ENCODE measurements at regions not wholly inside any gene's neighbourhood (a gene's known extent, or its start where the extent isn't known, plus 50 kb on each side); places are given as distances from the start of the nearest gene placed in this dataset.

DNA sequence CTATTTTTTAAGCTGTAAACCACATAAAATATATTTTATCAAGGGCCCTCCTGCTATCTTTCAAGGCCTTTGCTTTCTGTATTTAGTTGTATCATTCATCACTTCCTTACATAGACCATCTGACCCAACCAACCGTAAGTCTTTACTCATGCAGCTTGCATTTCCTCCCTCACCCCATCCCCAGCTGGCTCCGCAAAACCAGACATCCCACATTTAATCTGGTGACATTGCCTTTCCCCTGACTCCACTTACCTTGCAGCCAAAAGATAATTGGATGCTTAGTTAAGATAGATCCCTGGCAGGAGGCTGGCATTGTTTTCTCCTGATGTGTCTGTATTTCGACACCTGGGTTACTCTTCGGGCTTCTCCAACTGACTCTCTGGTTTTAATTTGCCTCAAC is 183.7 kb upstream of the LDB2 start:
- TF ChIP-seq, protein P1, sequence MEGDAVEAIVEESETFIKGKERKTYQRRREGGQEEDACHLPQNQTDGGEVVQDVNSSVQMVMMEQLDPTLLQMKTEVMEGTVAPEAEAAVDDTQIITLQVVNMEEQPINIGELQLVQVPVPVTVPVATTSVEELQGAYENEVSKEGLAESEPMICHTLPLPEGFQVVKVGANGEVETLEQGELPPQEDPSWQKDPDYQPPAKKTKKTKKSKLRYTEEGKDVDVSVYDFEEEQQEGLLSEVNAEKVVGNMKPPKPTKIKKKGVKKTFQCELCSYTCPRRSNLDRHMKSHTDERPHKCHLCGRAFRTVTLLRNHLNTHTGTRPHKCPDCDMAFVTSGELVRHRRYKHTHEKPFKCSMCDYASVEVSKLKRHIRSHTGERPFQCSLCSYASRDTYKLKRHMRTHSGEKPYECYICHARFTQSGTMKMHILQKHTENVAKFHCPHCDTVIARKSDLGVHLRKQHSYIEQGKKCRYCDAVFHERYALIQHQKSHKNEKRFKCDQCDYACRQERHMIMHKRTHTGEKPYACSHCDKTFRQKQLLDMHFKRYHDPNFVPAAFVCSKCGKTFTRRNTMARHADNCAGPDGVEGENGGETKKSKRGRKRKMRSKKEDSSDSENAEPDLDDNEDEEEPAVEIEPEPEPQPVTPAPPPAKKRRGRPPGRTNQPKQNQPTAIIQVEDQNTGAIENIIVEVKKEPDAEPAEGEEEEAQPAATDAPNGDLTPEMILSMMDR (IDR thresholded peaks at IDR 0.05), result no peak
- TF ChIP-seq EZH2phosphoT487 (IDR thresholded peaks at IDR 0.05) (no peak), EZH2 (IDR thresholded peaks at IDR 0.05) (no peak)

All from neural progenitor cell (in vitro differentiated cells).